ENCODE measurements at regions not wholly inside any gene's neighbourhood (a gene's known extent, or its start where the extent isn't known, plus 50 kb on each side); places are given as distances from the start of the nearest gene placed in this dataset.

GRCh38 chr4:32950866-32951265, 2230.7 kb downstream of the PCDH7 start:
- H3K36me3 ChIP-seq (ENCODE audit: insufficient read depth, low read length): no peaks in the 10 kb centered on the region
- H3K4me1 ChIP-seq (ENCODE audit: insufficient read depth, low read length): no peaks in the 10 kb centered on the region
- Mint-ChIP-seq H3K27me3 (no peaks in the 10 kb centered on the region), H3K36me3 (ENCODE audit: low read depth) (no peaks in the 10 kb centered on the region), H3K27ac (no peak overlapping the region), H3K4me3 (no peak overlapping the region), H3K4me1 (ENCODE audit: low read depth) (no peaks in the 10 kb centered on the region), H3K9me3 (peaks cover 10% of the 10 kb centered on the region)
- H3K27ac ChIP-seq (ENCODE audit: low read depth in 1 of 2, low read length in 2 of 2): no peak overlapping the region
- no peak overlapping the region for H3K4me3 ChIP-seq (ENCODE audit: low read length)
- intact Hi-C loops (cut with DNase I, micrococcal nuclease): no loop called here
- no peak for ATAC-seq (ENCODE audit: poor library complexity)
- POLR2A ChIA-PET: no interaction called here
- CTCF ChIA-PET: no interaction called here
- no peak for TF ChIP-seq CTCF (IDR thresholded peaks at IDR 0.05)
- H3K27me3 ChIP-seq (ENCODE audit: control insufficient read depth in 1 of 2, insufficient read depth in 2 of 2, low read length in 2 of 2): no peaks in the 10 kb centered on the region
- DNase-seq: no peak
- no peaks in the 10 kb centered on the region for H3K9me3 ChIP-seq (ENCODE audit: control insufficient read depth in 1 of 2, insufficient read depth in 1 of 2, low read length in 2 of 2)

GRCh38 chr4:32958586-32958985, 2238.4 kb downstream of the PCDH7 start:
- Histone ChIP-seq H3K4me3 (ENCODE audit: low read length) (no peak overlapping the region), H3K27ac (ENCODE audit: low read depth in 1 of 2, low read length in 2 of 2) (no peak overlapping the region), H3K9me3 (ENCODE audit: control insufficient read depth in 1 of 2, insufficient read depth in 1 of 2, low read length in 2 of 2) (no peaks in the 10 kb centered on the region), H3K36me3 (ENCODE audit: insufficient read depth, low read length) (no peaks in the 10 kb centered on the region), H3K4me1 (ENCODE audit: insufficient read depth, low read length) (no peaks in the 10 kb centered on the region), H3K27me3 (ENCODE audit: control insufficient read depth in 1 of 2, insufficient read depth in 2 of 2, low read length in 2 of 2) (no peaks in the 10 kb centered on the region)
- no peak overlapping the region for H3K4me3 Mint-ChIP-seq
- no peaks in the 10 kb centered on the region for H3K4me1 Mint-ChIP-seq (ENCODE audit: low read depth)
- no peak overlapping the region for H3K27ac Mint-ChIP-seq
- H3K27me3 Mint-ChIP-seq: no peaks in the 10 kb centered on the region
- ChIA-PET POLR2A (no interaction called here), CTCF (no interaction called here)
- no peak for TF ChIP-seq CTCF (IDR thresholded peaks at IDR 0.05)
- intact Hi-C loops (cut with DNase I, micrococcal nuclease): no loop called here
- no peak for DNase-seq
- no peak for ATAC-seq (ENCODE audit: poor library complexity)
- no peaks in the 10 kb centered on the region for H3K36me3 Mint-ChIP-seq (ENCODE audit: low read depth)
- H3K9me3 Mint-ChIP-seq: peaks cover 10% of the 10 kb centered on the region

GRCh38 chr4:32962100-32962499, 2241.9 kb downstream of the PCDH7 start:
- Mint-ChIP-seq H3K9me3 (peaks cover 6% of the 10 kb centered on the region), H3K4me3 (no peak overlapping the region), H3K27me3 (no peaks in the 10 kb centered on the region), H3K36me3 (ENCODE audit: low read depth) (no peaks in the 10 kb centered on the region), H3K4me1 (ENCODE audit: low read depth) (no peaks in the 10 kb centered on the region), H3K27ac (no peak overlapping the region)
- Histone ChIP-seq H3K9me3 (ENCODE audit: control insufficient read depth in 1 of 2, insufficient read depth in 1 of 2, low read length in 2 of 2) (no peaks in the 10 kb centered on the region), H3K4me3 (ENCODE audit: low read length) (no peak overlapping the region), H3K27ac (ENCODE audit: low read depth in 1 of 2, low read length in 2 of 2) (no peak overlapping the region), H3K27me3 (ENCODE audit: control insufficient read depth in 1 of 2, insufficient read depth in 2 of 2, low read length in 2 of 2) (no peaks in the 10 kb centered on the region), H3K36me3 (ENCODE audit: insufficient read depth, low read length) (no peaks in the 10 kb centered on the region), H3K4me1 (ENCODE audit: insufficient read depth, low read length) (no peaks in the 10 kb centered on the region)
- no peak for TF ChIP-seq CTCF (IDR thresholded peaks at IDR 0.05)
- intact Hi-C loops (cut with DNase I, micrococcal nuclease): no loop called here
- POLR2A ChIA-PET: no interaction called here
- ATAC-seq (ENCODE audit: poor library complexity) (no peak), DNase-seq (no peak)
- CTCF ChIA-PET: no interaction called here
